ENCODE measurements at regions not wholly inside any gene's neighbourhood (a gene's known extent, or its start where the extent isn't known, plus 50 kb on each side); places are given as distances from the start of the nearest gene placed in this dataset.

- no peak for ATAC-seq (ENCODE audit: low read depth)
- Histone ChIP-seq H3K27ac (ENCODE audit: low read length in 2 of 2) (no peak overlapping the region), H3K9me3 (ENCODE audit: control extremely low read depth in 1 of 3, control insufficient read depth in 2 of 3, insufficient read depth in 1 of 3, low read length in 2 of 3) (peaks cover 0 to 7% (median 0%) of the 10 kb centered on the region in 3 donors), H4K20me1 (ENCODE audit: control insufficient read depth, insufficient read depth, low read length, poor library complexity, severe bottlenecking) (no peaks in the 10 kb centered on the region), H3K79me2 (ENCODE audit: control insufficient read depth, insufficient read depth, low read length) (no peaks in the 10 kb centered on the region), H3K4me2 (replicated peaks; ENCODE audit: low read depth, low read length, poor library complexity, severe bottlenecking) (no peak overlapping the region), H2AFZ (ENCODE audit: insufficient read depth, low read depth, low read length, poor library complexity, severe bottlenecking) (no peak overlapping the region), H3K4me1 (ENCODE audit: control insufficient read depth in 2 of 2, insufficient read depth in 2 of 2, low read length in 2 of 2) (peaks cover 3 to 17% of the 10 kb centered on the region in 2 donors), H3K9ac (ENCODE audit: low read length) (no peak overlapping the region), H3K27me3 (replicated peaks in 1 of 4; ENCODE audit: control extremely low read depth in 1 of 4, control insufficient read depth in 3 of 4, insufficient read depth in 4 of 4, low read length in 3 of 4) (peaks cover 0 to 5% (median 0%) of the 10 kb centered on the region in 4 experiments), H3K4me3 (ENCODE audit: control extremely low read depth in 1 of 5, extremely low read depth in 1 of 5, insufficient read depth in 1 of 5, low read depth in 2 of 5, low read length in 4 of 5) (no peak overlapping the region), H3K36me3 (replicated peaks in 1 of 2; ENCODE audit: control extremely low read depth in 1 of 2, control insufficient read depth in 1 of 2, extremely low read depth in 1 of 2, insufficient read depth in 2 of 2, low read length in 1 of 2) (no peaks in the 10 kb centered on the region)
- no peak overlapping the region for H3K4me3 Mint-ChIP-seq
- 63% methylated on average over 1 of the region's 4 CpGs for WGBS (ENCODE audit: insufficient coverage)
- intact Hi-C loops (cut with micrococcal nuclease), result no loop called here
- TF ChIP-seq EZH2 (IDR thresholded peaks at IDR 0.05; ENCODE audit: borderline replicate concordance, insufficient read depth, low read depth, low read length, poor library complexity, severe bottlenecking), result no peak
- TF ChIP-seq CTCF (IDR thresholded peaks at IDR 0.05), result no peak
- no peak for DNase-seq
- no peaks in the 10 kb centered on the region for H3K4me1 Mint-ChIP-seq
- ChIA-PET CTCF (no interaction called here), POLR2A (no interaction called here)
- no peaks in the 10 kb centered on the region for H3K9me3 Mint-ChIP-seq (ENCODE audit: insufficient read depth)
- H3K27ac Mint-ChIP-seq, result no peak overlapping the region
- no peaks in the 10 kb centered on the region for H3K27me3 Mint-ChIP-seq
Observed at GRCh38 chr13:59442461-59442860, 721.3 kb downstream of the DIAPH3 start.

DNA sequence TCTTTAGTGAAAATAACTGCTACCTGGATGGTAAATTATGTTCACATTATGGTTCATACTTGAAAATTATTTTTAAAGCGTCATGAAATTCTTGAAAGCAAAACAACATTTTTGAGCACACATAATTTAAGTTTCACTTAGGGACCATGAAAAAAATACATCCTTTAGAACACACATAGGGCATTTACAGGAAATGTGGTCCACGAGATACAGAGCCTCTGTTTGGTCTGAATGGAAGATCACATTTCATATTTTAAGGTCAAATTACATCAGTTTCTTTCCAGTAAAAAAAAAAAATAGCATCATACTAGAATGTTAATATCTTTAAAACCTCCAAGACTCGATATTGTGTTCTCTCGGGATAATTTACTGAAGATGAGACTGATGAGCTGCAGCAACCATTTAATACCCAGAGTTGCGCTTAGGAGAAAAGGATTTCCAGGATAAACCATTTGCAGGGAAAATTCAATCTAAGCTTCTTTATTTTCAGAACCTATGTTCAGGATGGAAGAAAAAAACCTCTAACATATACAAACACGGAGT is 720.7 kb downstream of the DIAPH3 start:
- POLR2A ChIA-PET, result no interaction called here
- H3K36me3 ChIP-seq (replicated peaks in 1 of 2; ENCODE audit: control extremely low read depth in 1 of 2, control insufficient read depth in 1 of 2, extremely low read depth in 1 of 2, insufficient read depth in 2 of 2, low read length in 1 of 2), result no peaks in the 10 kb centered on the region
- H3K9ac ChIP-seq (ENCODE audit: low read length), result no peak overlapping the region
- no peaks in the 10 kb centered on the region for H3K9me3 Mint-ChIP-seq (ENCODE audit: insufficient read depth)
- H3K79me2 ChIP-seq (ENCODE audit: control insufficient read depth, insufficient read depth, low read length), result no peaks in the 10 kb centered on the region
- no peak overlapping the region for H3K4me2 ChIP-seq (replicated peaks; ENCODE audit: low read depth, low read length, poor library complexity, severe bottlenecking)
- TF ChIP-seq EZH2 (IDR thresholded peaks at IDR 0.05; ENCODE audit: borderline replicate concordance, insufficient read depth, low read depth, low read length, poor library complexity, severe bottlenecking), result no peak
- TF ChIP-seq CTCF (IDR thresholded peaks at IDR 0.05), result no peak
- H3K4me1 ChIP-seq (ENCODE audit: control insufficient read depth in 2 of 2, insufficient read depth in 2 of 2, low read length in 2 of 2), result peaks cover 0 to 11% of the 10 kb centered on the region in 2 donors
- no peaks in the 10 kb centered on the region for H3K4me1 Mint-ChIP-seq
- intact Hi-C loops (cut with micrococcal nuclease), result no loop called here
- CTCF ChIA-PET, result no interaction called here
- no peak overlapping the region for H3K4me3 Mint-ChIP-seq
- no CpG with 5 or more reads among the region's 6 CpGs for WGBS (ENCODE audit: insufficient coverage)
- peaks cover 0 to 5% (median 0%) of the 10 kb centered on the region in 4 experiments for H3K27me3 ChIP-seq (replicated peaks in 1 of 4; ENCODE audit: control extremely low read depth in 1 of 4, control insufficient read depth in 3 of 4, insufficient read depth in 4 of 4, low read length in 3 of 4)
- DNase-seq, result no peak
- H2AFZ ChIP-seq (ENCODE audit: insufficient read depth, low read depth, low read length, poor library complexity, severe bottlenecking), result no peak overlapping the region
- no peak for ATAC-seq (ENCODE audit: low read depth)
- no peaks in the 10 kb centered on the region for H3K27me3 Mint-ChIP-seq
- H3K4me3 ChIP-seq (ENCODE audit: control extremely low read depth in 1 of 5, extremely low read depth in 1 of 5, insufficient read depth in 1 of 5, low read depth in 2 of 5, low read length in 4 of 5), result no peak overlapping the region
- no peaks in the 10 kb centered on the region for H4K20me1 ChIP-seq (ENCODE audit: control insufficient read depth, insufficient read depth, low read length, poor library complexity, severe bottlenecking)
- no peak overlapping the region for H3K27ac Mint-ChIP-seq
- H3K9me3 ChIP-seq (ENCODE audit: control extremely low read depth in 1 of 3, control insufficient read depth in 2 of 3, insufficient read depth in 1 of 3, low read length in 2 of 3), result peaks cover 0 to 7% (median 0%) of the 10 kb centered on the region in 3 donors
- no peak overlapping the region for H3K27ac ChIP-seq (ENCODE audit: low read length in 2 of 2)
